ENCODE measurements at regions not wholly inside any gene's neighbourhood (a gene's known extent, or its start where the extent isn't known, plus 50 kb on each side); places are given as distances from the start of the nearest gene placed in this dataset.

DNA sequence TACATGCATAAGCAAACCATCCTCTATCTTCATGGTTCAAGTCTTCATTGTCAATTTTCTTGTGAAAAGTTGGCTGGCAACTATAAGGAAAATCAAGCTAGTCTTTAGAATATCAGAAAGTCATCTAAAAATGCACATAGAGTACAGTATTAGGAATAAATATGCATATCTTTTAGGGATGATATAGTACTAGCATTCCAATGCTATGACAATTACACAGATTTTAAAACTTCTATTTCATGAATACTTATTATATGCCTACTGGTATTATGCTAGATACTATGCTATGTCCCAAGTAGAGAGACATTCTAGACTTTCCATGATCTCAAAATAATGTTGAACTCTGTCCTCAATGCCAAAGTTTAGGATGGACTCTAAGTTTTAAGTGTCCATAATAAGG is 81.3 kb upstream of the NAALADL2 start:
- Histone ChIP-seq H3K36me3 (ENCODE audit: insufficient read depth, low read length, poor library complexity, severe bottlenecking) (no peaks in the 10 kb centered on the region), H3K4me1 (ENCODE audit: insufficient read depth, low read length, poor library complexity, severe bottlenecking) (no peaks in the 10 kb centered on the region), H3K27ac (ENCODE audit: low read depth, low read length, poor library complexity, severe bottlenecking) (no peak overlapping the region), H3K4me3 (ENCODE audit: low read depth, low read length, poor library complexity, severe bottlenecking) (no peak overlapping the region), H3K9me3 (ENCODE audit: low read depth, low read length, poor library complexity, severe bottlenecking) (no peaks in the 10 kb centered on the region), H3K27me3 (replicated peaks; ENCODE audit: insufficient read depth, low read depth, low read length, poor library complexity) (no peaks in the 10 kb centered on the region)
- TF ChIP-seq, protein P1, sequence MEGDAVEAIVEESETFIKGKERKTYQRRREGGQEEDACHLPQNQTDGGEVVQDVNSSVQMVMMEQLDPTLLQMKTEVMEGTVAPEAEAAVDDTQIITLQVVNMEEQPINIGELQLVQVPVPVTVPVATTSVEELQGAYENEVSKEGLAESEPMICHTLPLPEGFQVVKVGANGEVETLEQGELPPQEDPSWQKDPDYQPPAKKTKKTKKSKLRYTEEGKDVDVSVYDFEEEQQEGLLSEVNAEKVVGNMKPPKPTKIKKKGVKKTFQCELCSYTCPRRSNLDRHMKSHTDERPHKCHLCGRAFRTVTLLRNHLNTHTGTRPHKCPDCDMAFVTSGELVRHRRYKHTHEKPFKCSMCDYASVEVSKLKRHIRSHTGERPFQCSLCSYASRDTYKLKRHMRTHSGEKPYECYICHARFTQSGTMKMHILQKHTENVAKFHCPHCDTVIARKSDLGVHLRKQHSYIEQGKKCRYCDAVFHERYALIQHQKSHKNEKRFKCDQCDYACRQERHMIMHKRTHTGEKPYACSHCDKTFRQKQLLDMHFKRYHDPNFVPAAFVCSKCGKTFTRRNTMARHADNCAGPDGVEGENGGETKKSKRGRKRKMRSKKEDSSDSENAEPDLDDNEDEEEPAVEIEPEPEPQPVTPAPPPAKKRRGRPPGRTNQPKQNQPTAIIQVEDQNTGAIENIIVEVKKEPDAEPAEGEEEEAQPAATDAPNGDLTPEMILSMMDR (conservative IDR thresholded peaks at IDR 0.05; ENCODE audit: low read depth, low read length), result no peak
- TF ChIP-seq EZH2 (IDR thresholded peaks at IDR 0.05; ENCODE audit: borderline replicate concordance, low read depth, low read length, poor library complexity, severe bottlenecking), result no peak
- intact Hi-C loops (cut with micrococcal nuclease; ENCODE audit: unreplicated experiment), result no loop called here
- ChIA-PET POLR2A (ENCODE audit: low non-redundant PET) (no interaction called here), CTCF (no interaction called here)
- no TSS peak for BruUV-seq (replicated peaks)
- no peak for DNase-seq (ENCODE audit: low spot score)

DNA sequence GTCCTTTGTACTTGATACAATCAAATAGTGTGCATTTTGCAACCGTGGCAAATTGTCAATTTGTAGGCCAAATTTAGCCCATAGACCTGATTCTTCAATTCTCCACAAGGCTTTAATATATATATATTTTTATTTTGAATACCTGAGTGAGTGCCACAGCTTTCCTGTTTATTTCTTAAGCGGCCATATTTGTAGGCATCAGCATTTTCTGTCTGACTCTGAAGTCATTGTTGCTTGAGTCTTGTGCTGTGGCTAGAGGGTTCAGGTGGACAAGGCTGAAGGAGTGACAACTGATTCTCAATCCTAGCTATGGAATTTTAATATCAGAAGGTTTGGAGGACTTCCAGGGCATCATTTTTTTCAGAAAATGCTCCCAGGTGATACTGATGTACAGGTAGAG is 75.6 kb upstream of the NAALADL2 start:
- intact Hi-C loops (cut with micrococcal nuclease; ENCODE audit: unreplicated experiment), result no loop called here
- no peak overlapping the region for H3K27ac ChIP-seq (ENCODE audit: low read depth, low read length, poor library complexity, severe bottlenecking)
- POLR2A ChIA-PET (ENCODE audit: low non-redundant PET), result no interaction called here

DNA sequence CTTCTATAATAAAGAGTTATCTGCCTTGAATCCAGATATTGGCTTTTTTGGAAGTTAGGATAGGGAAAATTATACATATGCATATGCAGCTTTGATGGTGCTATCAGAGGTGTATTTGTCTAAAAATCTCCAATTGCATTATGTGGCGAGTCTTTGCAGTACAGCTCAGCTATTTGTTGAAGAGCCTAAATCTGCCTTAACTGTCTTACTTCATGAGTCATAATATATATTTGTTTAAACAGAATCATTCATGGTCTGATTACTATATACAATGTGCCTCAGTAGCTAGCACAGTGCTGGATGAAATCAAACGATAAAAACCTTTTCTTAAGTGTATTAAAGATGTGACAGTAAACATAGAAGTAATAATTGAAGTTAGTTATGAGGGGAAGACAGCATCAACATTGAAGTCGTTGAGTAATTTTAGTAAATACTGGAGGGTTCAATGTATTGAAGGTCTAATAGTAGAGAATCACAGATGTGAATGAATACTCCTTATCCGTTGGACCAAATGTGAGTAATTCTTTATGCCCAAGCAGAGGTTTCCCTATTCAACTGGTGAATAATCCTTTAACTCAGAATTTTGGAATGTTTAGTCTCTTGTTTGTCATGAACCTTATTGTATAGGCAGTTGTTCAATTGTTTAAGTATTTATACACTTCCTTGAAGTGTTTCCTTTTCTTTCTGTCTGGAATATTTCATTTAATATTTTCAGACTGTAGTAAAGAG is 74.8 kb upstream of the NAALADL2 start:
- H3K4me1 ChIP-seq (ENCODE audit: insufficient read depth, low read length, poor library complexity, severe bottlenecking), result no peaks in the 10 kb centered on the region
- no TSS peak for BruUV-seq (replicated peaks)
- no peaks in the 10 kb centered on the region for H3K9me3 ChIP-seq (ENCODE audit: low read depth, low read length, poor library complexity, severe bottlenecking)

More for the DNA sequence above, 75.6 kb upstream of the NAALADL2 start:
- Histone ChIP-seq H3K36me3 (ENCODE audit: insufficient read depth, low read length, poor library complexity, severe bottlenecking) (no peaks in the 10 kb centered on the region), H3K4me1 (ENCODE audit: insufficient read depth, low read length, poor library complexity, severe bottlenecking) (no peaks in the 10 kb centered on the region), H3K27me3 (replicated peaks; ENCODE audit: insufficient read depth, low read depth, low read length, poor library complexity) (no peaks in the 10 kb centered on the region), H3K9me3 (ENCODE audit: low read depth, low read length, poor library complexity, severe bottlenecking) (no peaks in the 10 kb centered on the region), H3K4me3 (ENCODE audit: low read depth, low read length, poor library complexity, severe bottlenecking) (no peak overlapping the region)
- no peak for DNase-seq (ENCODE audit: low spot score)
- BruUV-seq (replicated peaks), result no TSS peak
- TF ChIP-seq, protein P1 (conservative IDR thresholded peaks at IDR 0.05; ENCODE audit: low read depth, low read length), result no peak
- no peak for TF ChIP-seq EZH2 (IDR thresholded peaks at IDR 0.05; ENCODE audit: borderline replicate concordance, low read depth, low read length, poor library complexity, severe bottlenecking)
- CTCF ChIA-PET, result no interaction called here

More for the DNA sequence above, 74.8 kb upstream of the NAALADL2 start:
- no peaks in the 10 kb centered on the region for H3K36me3 ChIP-seq (ENCODE audit: insufficient read depth, low read length, poor library complexity, severe bottlenecking)
- no peaks in the 10 kb centered on the region for H3K27me3 ChIP-seq (replicated peaks; ENCODE audit: insufficient read depth, low read depth, low read length, poor library complexity)
- intact Hi-C loops (cut with micrococcal nuclease; ENCODE audit: unreplicated experiment), result no loop called here
- H3K4me3 ChIP-seq (ENCODE audit: low read depth, low read length, poor library complexity, severe bottlenecking), result no peak overlapping the region
- ChIA-PET POLR2A (ENCODE audit: low non-redundant PET) (no interaction called here), CTCF (no interaction called here)
- DNase-seq (ENCODE audit: low spot score), result no peak
- no peak for TF ChIP-seq EZH2 (IDR thresholded peaks at IDR 0.05; ENCODE audit: borderline replicate concordance, low read depth, low read length, poor library complexity, severe bottlenecking)
- TF ChIP-seq, protein P1 (conservative IDR thresholded peaks at IDR 0.05; ENCODE audit: low read depth, low read length), result no peak
- no peak overlapping the region for H3K27ac ChIP-seq (ENCODE audit: low read depth, low read length, poor library complexity, severe bottlenecking)

Data from A673 (cell line).